Dermis blood vessel endothelial cell (primary cell): ENCODE measurements at regions not wholly inside any gene's neighbourhood (a gene's known extent, or its start where the extent isn't known, plus 50 kb on each side); places are given as distances from the start of the nearest gene placed in this dataset.
A peak's percentile ranks its signal among the peaks of the same experiment; 100 is the strongest.
"Not testable (repeated sequence)": the region's sequence is repeated elsewhere in the genome, so short reads cannot be mapped to it uniquely, and the experiment has no call there.

Experiments used
- DNase-seq: peaks from one replicate; pipeline ENCODE4 v3.0.0; 2010

- no peak for DNase-seq
Measured at GRCh38 chr22:22074634-22075381, 92.2 kb upstream of the TOP3B start.

GRCh38 chr22:22073769-22074561 is 91.4 kb upstream of the TOP3B start:
- DNase-seq: no peak

GRCh38 chr22:22072169-22072836 is 89.7 kb upstream of the TOP3B start:
- DNase-seq: no peak

- no peak for DNase-seq
Measured at GRCh38 chr22:22071455-22071854, 88.9 kb upstream of the TOP3B start.

- DNase-seq: no peak
Measured at GRCh38 chr22:22070371-22070824, 87.8 kb upstream of the TOP3B start.

GRCh38 chr22:22069450-22070370 is 87.1 kb upstream of the TOP3B start:
- no peak for DNase-seq

GRCh38 chr22:22068657-22069056 is 86.1 kb upstream of the TOP3B start:
- DNase-seq: no peak

GRCh38 chr22:22068025-22068424 is 85.4 kb upstream of the TOP3B start:
- DNase-seq: no peak

- no peak for DNase-seq
Measured at GRCh38 chr22:22067192-22067591, 84.6 kb upstream of the TOP3B start.

- DNase-seq: no peak
Measured at GRCh38 chr22:22064580-22064979, 82.0 kb upstream of the TOP3B start.

- no peak for DNase-seq
Measured at GRCh38 chr22:22062306-22062793, 79.8 kb upstream of the TOP3B start.

- DNase-seq: no peak
Measured at GRCh38 chr22:22061085-22062077, 78.8 kb upstream of the TOP3B start.

- peak; percentile 55 for DNase-seq
Measured at GRCh38 chr22:22060200-22061084, 77.9 kb upstream of the TOP3B start.

GRCh38 chr22:22059291-22060002 is 76.9 kb upstream of the TOP3B start:
- DNase-seq: no peak

GRCh38 chr22:22058633-22059290 is 76.2 kb upstream of the TOP3B start:
- DNase-seq: no peak

- no peak for DNase-seq
Measured at GRCh38 chr22:22057617-22058378, 75.2 kb upstream of the TOP3B start.

- not testable (repeated sequence) for DNase-seq
Measured at GRCh38 chr22:22056809-22057594, 74.4 kb upstream of the TOP3B start.
